ENCODE measurements at regions not wholly inside any gene's neighbourhood (a gene's known extent, or its start where the extent isn't known, plus 50 kb on each side); places are given as distances from the start of the nearest gene placed in this dataset.

DNA sequence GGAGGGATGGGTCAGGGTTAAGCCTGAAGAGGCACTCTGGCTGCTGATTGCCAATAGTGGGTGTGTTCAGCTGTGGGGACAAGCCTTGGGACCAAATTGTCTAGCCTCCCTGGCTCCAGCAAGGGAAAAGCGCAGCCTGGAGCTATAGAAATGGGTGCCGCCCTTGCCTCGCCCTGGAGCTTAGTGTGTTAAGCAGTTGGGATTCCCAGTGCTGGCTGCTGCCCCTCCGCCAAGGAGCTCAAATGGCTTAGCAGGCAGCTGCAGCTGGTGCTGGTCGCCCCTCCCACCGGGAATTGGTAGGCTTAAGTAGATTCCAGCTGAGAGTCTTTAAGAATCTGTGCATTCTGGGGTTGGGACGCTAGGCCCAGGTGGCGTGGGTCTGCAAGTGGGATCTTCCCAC, 662.9 kb upstream of the TBL1XR1 start:
- no peak for TF ChIP-seq RAD21 (IDR thresholded peaks at IDR 0.05)
- TF ChIP-seq, protein P1, sequence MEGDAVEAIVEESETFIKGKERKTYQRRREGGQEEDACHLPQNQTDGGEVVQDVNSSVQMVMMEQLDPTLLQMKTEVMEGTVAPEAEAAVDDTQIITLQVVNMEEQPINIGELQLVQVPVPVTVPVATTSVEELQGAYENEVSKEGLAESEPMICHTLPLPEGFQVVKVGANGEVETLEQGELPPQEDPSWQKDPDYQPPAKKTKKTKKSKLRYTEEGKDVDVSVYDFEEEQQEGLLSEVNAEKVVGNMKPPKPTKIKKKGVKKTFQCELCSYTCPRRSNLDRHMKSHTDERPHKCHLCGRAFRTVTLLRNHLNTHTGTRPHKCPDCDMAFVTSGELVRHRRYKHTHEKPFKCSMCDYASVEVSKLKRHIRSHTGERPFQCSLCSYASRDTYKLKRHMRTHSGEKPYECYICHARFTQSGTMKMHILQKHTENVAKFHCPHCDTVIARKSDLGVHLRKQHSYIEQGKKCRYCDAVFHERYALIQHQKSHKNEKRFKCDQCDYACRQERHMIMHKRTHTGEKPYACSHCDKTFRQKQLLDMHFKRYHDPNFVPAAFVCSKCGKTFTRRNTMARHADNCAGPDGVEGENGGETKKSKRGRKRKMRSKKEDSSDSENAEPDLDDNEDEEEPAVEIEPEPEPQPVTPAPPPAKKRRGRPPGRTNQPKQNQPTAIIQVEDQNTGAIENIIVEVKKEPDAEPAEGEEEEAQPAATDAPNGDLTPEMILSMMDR (IDR thresholded peaks at IDR 0.05; ENCODE audit: low read depth, low read length, missing input control) = no peak
- no peak for TF ChIP-seq GABPA (IDR thresholded peaks at IDR 0.05 in 1 of 2, conservative IDR thresholded peaks at IDR 0.05 in 1 of 2)
- TF ChIP-seq FOXA1 (IDR thresholded peaks at IDR 0.05) = no peak
